HG02763 (cell line): ENCODE measurements at regions not wholly inside any gene's neighbourhood (a gene's known extent, or its start where the extent isn't known, plus 50 kb on each side); places are given as distances from the start of the nearest gene placed in this dataset.
"Not testable (repeated sequence)": the region's sequence is repeated elsewhere in the genome, so short reads cannot be mapped to it uniquely, and the experiment has no call there.

Experiments used
- ATAC-seq: cut with Tn5 transposase; IDR thresholded peaks from one replicate; pipeline ENCODE4 v1.9.1; 2021; ENCODE audit warnings: mild to moderate bottlenecking, moderate library complexity; ENCODE audit not compliant: unreplicated experiment

GRCh38 chr6:167227984-167228383 lies 63.1 kb upstream of the UNC93A start:
- no peak for ATAC-seq

DNA sequence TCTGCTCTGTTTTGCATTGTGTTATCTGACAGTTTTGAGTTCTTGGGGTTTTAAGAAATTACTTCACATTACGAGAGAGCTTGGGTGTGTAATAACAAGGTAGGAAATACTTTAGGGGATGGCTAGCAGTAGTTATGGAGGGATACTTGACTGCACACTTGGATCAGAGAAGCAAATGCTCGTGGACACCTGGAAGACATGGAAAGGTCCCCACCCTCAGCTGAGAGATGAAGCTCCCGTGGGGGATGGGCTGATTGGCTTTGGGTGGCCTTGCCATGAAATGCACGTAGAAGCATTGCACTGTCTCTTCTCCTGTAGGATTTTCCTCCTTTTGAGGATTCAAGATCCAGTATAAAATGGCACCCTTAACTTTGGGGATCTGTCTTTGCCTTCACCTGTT lies 61.5 kb upstream of the UNC93A start:
- no peak for ATAC-seq

DNA sequence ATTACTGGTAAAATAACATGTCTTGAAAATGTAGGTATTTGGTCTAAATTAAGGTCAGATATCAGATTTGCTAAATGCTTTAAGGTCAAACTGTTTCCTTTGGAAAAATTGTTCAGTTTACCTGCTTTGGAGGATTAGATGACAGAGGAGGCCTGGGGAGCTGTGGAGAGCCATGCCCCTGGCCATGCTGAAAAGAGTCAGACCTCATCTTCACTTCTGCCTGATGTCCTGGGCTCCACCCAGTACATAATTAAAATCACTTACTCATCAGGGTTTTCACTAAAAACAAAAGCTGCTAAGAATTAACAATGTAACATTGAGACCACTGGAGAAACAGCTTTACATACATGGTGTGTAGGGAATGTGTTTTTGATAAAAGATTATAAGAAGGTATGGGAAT lies 60.8 kb upstream of the UNC93A start:
- no peak for ATAC-seq

GRCh38 chr6:167232356-167232755 lies 58.8 kb upstream of the UNC93A start:
- no peak for ATAC-seq

DNA sequence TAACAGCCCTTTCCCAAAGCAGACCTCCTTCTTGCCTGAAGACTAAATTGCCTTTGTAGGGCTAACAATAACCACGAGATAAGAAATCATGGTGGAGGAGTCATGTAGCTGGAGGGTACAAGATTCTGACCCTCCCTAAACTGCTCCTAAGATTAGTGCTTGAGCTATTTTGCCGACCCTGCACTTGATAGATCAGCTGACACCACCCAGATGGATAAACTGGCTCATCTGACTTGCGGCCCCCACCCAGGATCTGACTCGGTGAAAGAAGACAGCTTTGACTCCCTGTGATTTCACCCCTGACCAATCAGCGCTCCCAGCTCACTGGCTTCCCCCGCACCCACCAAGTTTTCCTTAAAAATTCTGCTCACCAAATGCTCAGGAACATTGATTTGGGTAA lies 57.6 kb upstream of the UNC93A start:
- ATAC-seq, result no peak

DNA sequence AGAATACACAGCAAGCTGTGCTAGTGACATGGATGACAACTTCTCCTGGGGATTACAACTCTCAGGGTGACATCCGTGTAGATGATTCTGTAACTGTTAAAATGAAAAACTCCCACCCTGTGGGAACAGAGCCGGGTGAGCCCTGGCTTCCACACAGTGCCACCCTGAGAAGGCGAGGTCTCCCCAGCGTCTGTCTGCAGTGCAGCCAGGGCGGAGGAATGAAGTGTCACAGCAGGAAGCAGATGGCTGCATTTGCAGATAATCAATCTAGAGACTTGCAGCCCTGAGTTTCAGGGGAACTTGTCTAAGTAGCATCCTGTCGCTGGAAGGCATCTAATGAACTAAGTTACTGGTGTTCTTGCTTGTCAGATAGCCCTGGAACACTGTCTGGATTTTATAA lies 56.5 kb upstream of the UNC93A start:
- ATAC-seq, result not testable (repeated sequence)

- no peak for ATAC-seq
These were observed 56.1 kb upstream of the UNC93A start for GRCh38 chr6:167235005-167235404.

- ATAC-seq, result no peak
These were observed 55.5 kb upstream of the UNC93A start for GRCh38 chr6:167235421-167236238.

GRCh38 chr6:167236239-167236571 lies 54.9 kb upstream of the UNC93A start:
- no peak for ATAC-seq

- no peak for ATAC-seq
These were observed 53.5 kb upstream of the UNC93A start for GRCh38 chr6:167237438-167238145.

GRCh38 chr6:167238146-167238693 lies 52.9 kb upstream of the UNC93A start:
- ATAC-seq, result no peak

DNA sequence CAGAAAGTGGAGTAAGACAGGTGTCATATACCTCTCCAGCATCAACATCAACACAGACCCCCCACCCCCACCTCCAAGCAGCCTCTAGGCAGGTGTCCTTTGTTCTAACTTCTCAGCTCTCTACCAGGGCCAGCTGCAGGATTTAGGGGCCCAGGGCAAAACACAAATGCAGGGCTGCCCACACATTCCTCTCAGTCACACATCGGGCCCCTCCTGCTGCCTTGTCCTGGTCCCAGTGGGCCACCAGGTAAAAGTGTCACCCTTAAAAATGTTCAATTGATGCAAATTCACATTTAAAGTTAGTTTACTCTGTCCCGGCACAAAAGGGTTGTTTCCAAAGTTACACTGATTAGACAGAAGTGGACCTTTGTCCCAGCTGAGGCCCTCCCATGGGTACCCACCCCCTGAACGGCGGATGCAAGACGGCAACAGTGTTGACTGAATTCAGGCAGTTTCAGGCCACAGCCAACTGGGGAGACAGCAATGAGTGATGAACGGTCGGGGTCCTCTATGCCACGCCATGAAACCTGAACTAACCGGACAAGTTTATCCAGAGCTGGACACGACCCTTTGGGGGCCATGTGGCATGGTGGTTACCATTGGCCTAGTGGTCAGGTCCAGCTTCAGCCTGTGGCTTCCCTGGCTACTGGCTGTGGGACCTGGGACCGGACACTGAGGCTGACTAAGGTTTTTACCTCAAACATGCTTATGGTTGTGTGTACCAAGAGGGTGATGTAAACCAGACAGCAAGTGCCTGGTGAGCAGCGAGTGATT lies 52.2 kb upstream of the UNC93A start:
- ATAC-seq, result no peak

DNA sequence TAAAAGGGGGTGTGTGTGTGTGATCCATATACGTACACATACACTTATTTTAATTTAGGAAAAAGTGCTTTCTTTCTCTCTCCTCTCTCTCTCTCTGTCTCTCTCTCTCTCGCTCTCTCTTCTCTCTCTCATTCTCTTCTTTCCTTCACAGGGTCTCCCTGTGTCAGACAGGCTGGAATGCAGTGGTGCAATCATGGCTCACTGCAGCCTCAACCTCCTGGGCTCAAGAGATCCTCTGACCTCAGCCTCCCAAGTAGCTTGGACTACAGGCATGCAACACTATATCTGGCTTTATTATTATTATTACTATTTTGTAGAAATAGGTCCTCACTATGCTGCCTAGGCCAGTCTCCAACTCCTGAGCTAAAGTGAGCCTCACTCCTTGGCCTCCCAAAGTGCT lies 51.6 kb upstream of the UNC93A start:
- not testable (repeated sequence) for ATAC-seq

DNA sequence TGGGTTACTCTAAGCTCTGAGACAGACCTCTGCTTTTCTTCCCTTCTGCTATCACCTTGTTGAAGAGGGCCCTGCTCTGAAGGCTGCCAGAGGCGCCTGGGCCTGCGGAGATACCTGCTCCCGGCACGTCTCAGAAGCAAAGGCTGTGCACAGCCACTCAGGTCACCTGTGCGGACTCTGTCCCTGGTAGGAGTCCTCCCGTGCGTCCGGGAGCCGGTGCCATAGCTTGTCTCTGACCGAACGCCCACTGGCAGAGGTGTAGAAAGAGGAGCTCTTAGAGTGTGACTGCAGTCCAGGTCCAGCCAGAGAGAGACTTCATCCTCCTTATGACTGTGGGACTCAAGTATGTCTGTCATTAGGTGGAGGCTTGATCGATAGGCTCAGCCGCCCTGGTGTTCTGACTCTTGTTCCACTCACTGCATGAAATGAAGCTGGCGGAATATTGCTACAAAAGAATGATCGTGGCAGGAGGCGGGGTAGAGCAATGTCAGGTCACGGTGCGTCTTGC lies 51.0 kb upstream of the UNC93A start:
- ATAC-seq, result no peak
